Glomerular endothelial cell (primary cell): ENCODE measurements at regions not wholly inside any gene's neighbourhood (a gene's known extent, or its start where the extent isn't known, plus 50 kb on each side); places are given as distances from the start of the nearest gene placed in this dataset.
"Not testable (repeated sequence)": the region's sequence is repeated elsewhere in the genome, so short reads cannot be mapped to it uniquely, and the experiment has no call there.

ENCODE experiments used
- DNase-seq: peaks from one replicate; pipeline ENCODE4 v3.0.0-alpha.2; 2011; ENCODE audit warnings: low read depth, low spot score; ENCODE audit errors: extremely low read depth

DNA sequence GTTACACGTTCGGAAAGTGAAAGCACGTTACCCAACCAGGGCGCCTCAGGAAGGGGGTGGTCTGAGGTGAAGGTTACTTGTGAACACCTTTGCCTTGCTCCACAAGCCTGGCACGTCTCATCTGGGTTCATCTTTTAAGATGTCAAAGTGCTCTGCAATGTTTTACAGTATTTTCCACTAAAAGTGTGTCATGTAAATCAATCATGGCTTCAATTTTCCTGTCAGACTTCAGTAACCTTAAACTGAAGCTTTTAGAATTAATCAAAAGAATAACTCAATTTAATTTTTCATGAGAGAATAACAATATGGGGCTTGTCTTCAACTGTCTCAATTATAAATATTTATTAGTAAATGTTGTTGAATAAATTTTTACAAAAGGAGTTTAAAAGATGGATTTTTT is 93.3 kb upstream of the FANCL start:
- no peak for DNase-seq

DNA sequence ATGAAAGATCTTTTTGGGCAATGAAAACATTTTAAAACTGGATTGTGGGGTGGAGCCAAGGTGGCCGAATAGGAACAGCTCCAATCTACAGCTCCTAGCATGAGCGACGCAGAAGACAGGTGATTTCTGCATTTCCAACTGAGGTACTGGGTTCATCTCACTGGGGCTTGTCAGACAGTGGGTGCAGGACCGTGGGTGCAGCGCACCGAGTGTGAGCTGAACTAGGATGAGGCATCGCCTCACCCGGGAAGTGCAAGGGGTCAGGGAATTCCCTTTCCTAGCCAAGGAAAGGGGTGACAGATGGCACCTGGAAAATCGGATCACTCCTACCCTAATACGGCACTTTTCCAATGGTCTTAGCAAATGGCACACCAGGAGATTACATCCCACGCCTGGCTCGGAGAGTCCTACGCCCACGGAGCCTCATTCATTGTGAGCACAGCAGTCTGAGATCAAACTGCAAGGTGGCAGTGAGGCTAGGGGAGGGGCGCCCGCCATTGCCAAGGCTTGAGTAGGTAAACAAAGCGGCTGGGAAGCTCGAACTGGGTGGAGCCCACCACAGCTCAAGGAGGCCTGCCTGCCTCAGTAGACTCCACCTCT is 84.3 kb upstream of the FANCL start:
- DNase-seq: not testable (repeated sequence)

DNA sequence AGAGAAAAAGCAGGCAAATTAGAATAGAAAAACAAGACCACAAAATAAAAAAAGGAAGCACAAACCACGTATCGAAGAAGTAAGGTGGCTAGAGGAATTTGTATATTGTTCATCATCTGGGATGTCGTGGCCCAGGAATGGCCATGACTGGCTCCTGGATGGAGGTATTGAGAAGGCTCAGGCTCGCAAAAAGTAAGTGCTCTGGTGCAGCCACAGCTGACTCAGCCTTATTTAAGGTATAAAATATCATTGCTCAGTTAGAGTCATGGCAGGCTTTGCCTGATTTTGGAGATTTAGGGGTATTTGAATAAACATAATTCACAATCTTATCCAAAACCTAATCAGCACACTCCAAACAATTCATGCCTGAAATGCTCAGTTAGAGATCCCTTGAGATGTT is 78.4 kb upstream of the FANCL start:
- DNase-seq: no peak

DNA sequence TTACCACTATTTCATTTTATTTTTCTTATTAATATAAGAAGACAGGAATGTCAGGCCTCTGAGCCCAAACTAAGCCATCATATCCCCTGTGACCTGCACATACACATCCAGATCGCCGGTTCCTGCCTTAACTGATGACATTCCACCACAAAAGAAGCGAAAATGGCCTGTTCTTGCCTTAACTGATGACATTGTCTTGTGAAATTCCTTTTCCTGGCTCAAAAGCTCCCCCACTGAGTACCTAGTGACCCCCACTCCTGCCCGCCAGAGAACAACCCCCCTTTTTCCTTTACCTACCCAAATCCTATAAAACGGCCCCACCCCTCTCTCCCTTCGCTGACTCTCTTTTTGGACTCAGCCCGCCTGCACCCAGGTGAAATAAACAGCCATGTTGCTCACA is 77.8 kb upstream of the FANCL start:
- DNase-seq: not testable (repeated sequence)

DNA sequence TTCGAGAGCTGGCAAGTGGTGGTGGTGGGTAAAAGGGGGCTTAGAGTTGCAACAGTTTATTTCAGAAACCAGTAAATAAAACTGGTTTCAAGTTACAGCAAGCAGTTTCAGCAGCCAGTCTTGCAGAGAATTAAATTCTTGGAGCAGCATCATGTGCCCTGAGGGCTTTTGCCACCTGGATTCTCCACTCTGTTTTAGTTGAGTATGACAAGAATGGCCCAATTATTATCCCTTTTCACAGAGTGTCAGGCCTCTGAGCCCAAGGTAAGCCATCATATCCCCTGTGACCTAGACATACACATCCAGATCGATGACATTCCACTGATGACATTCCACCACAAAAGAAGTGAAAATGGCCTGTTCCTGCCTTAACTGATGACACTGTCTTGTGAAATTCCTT is 72.8 kb upstream of the FANCL start:
- DNase-seq: no peak

DNA sequence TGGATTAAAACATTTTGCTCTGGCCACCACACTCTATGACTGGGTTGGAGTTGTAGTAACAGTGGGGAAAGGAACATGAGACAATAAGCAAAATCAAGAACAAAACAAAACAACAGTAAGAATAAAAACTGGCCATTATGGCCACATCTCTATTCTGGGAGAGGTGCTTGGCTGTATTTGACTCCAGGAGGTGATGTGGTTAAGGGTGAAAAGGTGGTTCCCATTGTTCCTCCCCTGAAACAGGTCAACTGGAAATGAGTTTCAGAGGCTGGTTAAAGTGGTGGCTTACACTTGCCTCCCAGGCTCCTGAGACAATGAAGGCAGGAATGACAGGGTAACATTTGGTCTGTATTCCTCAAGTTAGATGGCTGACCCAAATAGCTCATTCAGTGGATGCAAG is 67.3 kb upstream of the FANCL start:
- no peak for DNase-seq

DNA sequence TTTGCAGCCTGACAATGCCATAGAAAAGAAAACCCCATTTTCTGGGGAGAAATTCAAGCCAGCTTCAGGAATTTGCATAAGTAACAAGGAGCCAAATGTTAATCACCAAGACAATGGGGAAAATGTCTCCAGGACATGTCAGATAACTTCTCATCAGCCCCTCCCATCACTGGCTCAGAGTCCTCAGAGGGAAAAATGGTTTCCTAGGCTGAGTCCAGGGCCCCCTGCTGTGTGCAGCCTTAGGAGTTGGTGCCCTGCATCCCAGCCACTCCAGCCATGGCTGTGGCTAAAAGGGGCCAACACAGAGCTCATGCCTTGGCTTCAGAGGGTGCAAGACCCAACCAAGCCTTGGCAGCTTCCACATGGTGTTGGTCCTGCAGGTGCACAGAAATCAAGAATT is 63.7 kb upstream of the FANCL start:
- DNase-seq: no peak

DNA sequence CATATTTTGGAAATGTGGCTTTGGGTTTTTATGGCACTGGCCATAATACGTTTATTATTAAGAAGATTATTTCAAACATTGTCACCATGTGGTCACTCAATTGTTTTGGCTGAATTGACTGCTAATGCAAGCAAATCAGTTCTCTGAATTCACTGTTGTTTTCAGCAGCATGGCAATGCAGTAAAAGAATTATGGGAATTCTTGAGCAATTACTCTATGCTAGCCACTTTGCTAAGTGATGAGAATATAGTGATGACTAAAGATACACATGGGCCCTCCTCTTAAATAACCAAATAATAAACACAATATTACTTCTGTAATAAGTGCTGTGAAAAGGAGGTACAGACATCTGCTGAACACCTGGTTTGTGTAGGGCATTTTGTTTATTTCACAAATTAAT is 58.0 kb upstream of the FANCL start:
- no peak for DNase-seq

DNA sequence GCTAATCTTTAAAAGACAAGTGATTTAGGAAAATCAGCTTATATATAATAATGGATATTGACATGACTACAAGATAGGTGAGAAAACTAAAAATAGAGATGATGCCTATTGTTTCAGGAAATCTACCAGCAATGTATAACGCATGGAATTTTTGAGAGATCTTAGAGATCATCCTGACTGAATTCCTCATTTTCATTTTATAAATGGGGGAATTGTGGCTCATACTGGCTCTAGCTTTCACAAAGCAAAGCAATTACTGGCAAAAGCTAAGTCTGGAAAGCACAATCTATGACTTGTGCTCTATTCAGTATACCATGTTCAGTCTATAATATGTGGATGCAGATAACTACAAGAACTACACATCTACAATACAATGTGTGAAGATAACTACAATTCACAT is 51.9 kb upstream of the FANCL start:
- no peak for DNase-seq

DNA sequence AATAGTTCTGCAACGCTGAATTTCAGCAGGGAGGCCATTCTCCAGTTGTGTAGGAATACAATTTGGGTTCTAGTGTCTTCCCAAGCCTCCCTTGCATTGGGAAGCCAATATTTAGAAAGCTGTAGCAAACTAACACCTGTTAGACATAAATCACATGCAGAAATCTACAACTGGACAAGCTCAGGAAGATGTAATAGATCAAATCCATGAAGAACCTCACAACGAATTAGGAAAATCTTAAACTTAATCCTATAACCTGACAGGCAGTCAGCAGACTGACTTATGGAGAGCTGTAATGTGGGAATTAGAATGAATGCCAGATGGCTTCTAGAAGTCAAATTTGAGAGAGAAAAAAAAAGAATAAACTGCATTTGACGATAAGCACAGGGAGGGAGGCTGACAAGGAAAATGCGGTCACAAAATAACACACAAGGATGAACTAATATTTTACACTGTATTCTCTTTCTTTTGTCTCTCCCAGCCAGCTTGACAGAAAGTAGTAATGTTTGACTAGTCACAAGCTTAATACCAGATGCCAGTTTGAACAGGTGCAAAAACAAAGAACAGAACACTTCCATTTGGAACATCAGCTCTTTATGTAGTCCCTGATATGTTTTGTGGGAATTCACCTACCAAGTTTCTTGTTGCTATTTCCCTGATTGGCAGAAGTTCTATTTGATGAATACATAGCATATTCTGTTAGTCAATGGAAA is 50.8 kb upstream of the FANCL start:
- no peak for DNase-seq
